GM21390 (cell line): ENCODE measurements at regions not wholly inside any gene's neighbourhood (a gene's known extent, or its start where the extent isn't known, plus 50 kb on each side); places are given as distances from the start of the nearest gene placed in this dataset.
A peak's percentile ranks its signal among the peaks of the same experiment; 100 is the strongest.

Source experiments
- ATAC-seq: cut with Tn5 transposase; IDR thresholded peaks from one replicate; pipeline ENCODE4 v1.9.1; 2021; ENCODE audit not compliant: unreplicated experiment

DNA sequence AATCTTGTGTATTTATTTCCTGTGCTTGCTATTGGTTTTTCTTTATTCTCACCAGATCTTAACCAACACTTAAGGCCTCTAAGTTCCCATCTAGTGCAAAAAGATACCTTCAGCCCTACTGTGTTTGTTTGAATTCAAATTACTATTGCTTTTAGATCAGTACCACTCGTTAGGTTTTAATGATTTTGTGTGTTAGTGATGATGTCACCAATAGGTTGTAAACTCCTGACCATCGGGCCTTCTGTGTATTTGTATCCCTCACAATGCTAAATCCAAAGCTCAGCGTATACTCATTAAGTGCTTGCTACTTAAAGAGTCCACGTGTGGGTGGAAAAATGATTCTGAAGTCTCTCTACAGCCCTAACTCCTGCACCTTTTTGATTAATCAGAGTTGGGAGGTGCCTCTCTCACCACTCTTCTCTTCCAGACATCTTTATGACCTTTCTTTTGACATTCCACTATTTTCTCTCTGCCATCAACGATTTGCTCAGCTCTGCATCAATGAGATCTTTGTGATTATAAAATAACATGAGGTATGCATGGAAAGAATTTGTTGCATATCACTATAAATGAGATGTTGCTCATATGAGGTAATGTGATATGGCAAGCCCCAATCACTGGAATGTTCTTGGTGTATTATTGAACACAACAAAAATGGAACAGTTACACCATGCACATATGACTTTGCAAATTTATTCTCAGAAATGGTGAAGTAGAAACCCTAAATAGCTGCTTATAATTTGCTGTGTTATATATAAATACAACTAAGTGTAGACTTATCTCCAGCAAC lies 55.1 kb upstream of the LAMA2 start:
- no peak for ATAC-seq

DNA sequence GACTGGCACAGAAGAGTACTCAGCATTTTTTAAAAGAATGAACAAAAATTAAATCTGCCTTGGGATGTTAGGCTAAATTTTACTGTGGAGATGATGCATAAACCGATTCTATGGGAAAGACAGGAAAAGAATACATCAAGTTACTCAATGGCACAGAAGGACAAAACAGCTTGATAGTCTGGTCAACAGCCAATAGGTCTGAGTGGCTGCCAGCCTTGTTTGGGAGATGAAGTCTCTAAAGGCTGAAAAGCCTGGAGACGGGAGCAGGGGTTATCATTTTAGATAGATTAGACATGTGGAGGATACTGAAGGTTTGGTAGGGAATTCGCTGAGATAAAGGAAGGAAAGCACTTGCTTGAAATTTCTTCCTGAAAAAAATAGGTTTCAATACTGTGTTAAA lies 56.3 kb upstream of the LAMA2 start:
- ATAC-seq = no peak

DNA sequence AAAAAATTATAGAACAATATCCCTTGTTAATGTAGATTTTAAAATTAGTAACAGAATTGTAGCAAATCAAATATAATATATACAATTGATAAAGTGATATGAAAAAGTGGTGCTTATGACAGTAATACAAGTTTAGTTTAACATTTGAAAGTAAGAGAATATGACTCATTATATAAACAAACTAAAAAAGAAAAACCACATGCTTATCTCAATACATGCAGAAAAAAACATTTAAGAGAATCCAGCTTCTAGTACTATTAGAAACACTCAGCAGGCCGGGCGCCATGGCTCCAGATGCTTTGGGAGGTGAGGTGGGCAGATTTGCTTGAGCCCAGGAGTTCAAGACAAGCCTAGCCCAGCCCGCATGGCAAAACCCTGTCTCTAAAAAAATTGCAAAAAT lies 60.7 kb upstream of the LAMA2 start:
- ATAC-seq = no peak

GRCh38 chr6:128821116-128821515 lies 61.8 kb upstream of the LAMA2 start:
- no peak for ATAC-seq

DNA sequence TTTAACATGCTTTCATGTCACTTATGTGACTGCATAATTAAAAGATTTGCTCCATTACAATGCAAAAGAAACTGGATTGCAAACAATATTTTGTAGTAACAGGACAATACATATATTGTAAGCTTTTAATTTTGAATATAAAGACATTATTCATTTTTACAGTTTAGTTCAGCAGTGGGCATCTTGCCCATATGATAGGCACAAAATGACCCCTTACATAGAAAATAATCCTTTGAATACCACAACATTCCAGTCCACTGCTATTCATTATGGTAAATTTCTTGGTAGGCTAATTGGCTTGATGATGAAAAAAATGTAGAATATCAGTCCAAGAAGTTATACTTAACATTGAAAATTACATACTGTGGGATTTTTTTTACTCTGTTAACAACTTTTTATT lies 74.1 kb upstream of the LAMA2 start:
- ATAC-seq = no peak

- ATAC-seq = no peak
These were observed 75.4 kb upstream of the LAMA2 start for GRCh38 chr6:128807577-128807976.

DNA sequence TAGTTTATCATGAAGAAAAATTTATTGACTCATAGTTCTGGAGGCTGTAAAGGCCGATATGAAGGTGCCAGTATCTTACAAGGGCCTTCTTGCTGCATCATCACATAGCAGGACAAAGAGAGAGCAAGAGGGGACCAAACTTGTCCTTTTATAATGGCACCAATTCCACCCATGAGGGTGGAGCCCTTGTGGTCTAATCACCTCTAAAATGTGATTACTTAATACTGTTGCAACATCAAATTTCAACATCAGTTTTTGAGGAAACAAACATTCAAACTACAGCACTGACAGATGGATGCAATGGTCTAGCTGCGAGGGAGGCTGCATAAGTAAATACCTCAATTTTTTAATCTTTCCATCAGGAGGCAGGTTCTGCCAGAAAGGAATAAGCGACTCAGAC lies 76.7 kb upstream of the LAMA2 start:
- no peak for ATAC-seq

GRCh38 chr6:128803911-128804310 lies 79.0 kb upstream of the LAMA2 start:
- no peak for ATAC-seq

GRCh38 chr6:128801621-128802020 lies 81.3 kb upstream of the LAMA2 start:
- ATAC-seq = no peak

DNA sequence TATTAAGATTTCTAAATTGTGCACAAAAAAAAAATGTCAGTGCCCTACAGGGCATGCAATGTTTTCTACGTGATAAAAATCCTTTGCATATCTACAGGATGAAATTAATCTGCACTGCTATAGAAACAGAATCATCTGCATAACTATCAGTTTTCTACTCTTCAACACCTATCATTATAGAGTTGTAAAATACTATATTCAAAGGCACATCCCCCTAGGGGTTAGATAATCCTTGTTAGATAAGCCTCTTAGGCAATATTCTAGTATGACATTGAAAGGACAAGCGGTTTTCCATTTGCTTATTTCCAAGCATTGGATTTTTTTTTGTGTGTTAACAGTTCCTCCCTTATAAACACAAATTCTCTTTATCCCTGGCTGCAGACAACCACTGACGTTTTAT lies 98.7 kb upstream of the LAMA2 start:
- no peak for ATAC-seq

DNA sequence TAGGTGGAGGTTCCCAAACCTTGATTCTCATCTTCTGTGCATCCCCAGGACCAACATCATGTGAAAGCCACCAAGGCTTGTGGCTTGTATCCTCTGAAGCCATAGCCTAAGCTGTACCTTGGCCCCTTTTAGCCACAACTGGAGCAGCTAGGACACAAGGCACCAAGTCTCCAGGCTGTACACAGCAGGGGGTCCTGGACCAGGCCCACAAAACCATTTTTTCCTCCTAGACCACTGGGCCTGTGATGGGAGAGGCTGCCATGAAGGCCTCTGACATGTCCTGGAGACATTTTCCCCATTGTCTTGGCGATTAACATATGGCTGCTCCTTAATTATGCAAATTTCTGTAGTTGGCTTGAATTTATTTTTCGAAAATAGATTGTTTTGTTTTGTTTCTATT lies 114.8 kb upstream of the LAMA2 start:
- no peak for ATAC-seq

DNA sequence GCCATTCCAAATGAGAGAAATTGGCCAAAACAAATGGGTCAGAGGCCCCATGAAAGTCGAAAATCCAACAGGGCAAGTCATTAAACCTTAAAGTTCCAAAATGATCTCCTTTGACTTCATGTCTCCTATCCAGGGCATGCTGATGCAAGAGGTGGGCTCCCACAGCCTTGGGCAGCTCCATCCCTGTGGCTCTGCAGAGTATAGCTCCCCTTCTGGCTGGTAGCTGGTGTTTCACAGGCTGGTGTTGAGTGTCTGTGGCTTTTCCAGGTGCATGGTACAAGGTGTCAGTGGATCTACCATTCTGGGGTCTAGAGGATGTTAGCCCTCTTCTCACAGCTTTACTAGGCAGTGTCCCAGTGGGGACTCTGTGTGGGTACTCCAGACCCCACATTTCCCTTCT lies 115.2 kb upstream of the LAMA2 start:
- ATAC-seq = no peak

GRCh38 chr6:128767150-128767549 lies 115.8 kb upstream of the LAMA2 start:
- ATAC-seq = no peak

GRCh38 chr6:128763599-128764300 lies 119.2 kb upstream of the LAMA2 start:
- ATAC-seq = no peak

DNA sequence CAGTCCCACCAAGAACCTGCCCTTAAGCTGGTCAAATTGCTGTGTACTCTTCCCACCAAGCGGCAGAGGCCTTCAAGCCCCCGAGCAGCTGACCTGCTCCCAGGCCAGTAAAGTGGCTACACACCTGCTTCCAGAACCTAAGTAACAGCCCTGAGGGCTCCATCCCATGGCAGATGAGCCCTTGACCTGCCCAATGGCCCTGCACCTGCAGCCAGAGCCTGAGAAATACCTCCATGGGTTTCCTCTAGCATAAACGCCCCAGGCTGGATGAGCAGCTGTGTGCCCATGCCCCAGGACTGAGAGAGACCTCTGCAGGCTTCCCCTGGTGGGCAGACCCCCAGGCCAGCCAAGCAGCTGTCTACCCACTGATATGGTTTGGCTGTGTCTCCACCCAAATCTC lies 123.0 kb upstream of the LAMA2 start:
- ATAC-seq = no peak

GRCh38 chr6:128759447-128759846 lies 123.5 kb upstream of the LAMA2 start:
- no peak for ATAC-seq

- ATAC-seq = no peak
These were observed 125.0 kb upstream of the LAMA2 start for GRCh38 chr6:128757961-128758360.

- ATAC-seq = peak; percentile 97
These were observed 128.2 kb upstream of the LAMA2 start for GRCh38 chr6:128754658-128755256.

DNA sequence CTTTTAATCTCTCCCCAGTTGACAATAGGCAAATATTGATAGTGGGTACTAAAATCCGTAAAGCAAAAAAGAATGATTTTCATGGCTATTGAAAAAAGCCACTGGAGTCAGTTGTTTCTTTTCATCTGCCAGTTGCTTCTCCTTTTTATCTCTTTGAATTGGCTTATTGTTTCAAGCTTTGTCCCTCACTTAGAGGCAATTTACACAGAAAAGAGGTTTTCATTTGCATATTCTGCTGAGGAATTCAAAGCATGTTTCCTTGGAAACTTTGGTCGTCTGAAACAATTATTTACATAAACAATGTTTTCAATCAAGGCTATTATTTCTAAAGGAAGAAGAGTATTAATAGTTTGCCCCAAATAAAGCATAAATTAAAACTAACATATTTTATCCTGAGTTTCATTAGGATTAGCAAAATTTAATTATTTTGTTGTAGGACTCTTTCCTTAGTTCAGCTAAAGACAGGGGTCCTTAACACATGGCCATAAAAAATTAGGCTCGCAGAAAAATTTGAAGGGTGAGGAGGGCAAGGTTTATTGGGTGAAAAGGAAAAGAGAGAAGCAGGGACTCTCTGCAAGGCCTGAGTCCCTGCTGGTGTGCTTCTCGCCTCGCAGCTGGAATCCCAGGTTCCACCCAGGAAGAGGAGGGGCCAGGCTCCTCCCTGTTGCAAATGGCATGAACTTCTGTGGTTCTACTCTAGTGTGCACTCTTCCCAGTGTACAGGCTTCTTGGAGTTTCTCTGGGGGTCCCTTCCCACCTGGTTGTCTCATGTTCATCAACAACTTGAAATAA lies 138.8 kb upstream of the LAMA2 start:
- ATAC-seq = no peak

DNA sequence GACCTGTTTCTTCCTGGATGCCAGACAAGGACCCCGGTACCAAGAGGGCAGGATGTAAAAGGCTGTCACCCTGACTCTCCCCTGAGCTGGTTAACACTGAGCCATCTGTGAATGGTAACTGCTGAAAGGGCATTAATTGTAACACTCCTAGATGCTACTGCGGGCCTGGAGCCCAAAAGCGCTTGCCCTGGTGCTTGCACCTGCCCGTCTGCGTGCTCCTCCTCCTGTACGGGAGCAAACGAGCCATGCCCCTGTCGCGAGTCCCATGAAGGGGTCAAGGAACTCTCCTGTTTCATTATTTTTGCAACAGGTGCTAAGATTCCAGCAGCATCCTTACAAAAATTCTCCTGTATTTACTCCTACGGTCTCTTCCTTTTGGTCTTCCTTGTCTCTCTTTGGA lies 140.0 kb upstream of the LAMA2 start:
- ATAC-seq = no peak

DNA sequence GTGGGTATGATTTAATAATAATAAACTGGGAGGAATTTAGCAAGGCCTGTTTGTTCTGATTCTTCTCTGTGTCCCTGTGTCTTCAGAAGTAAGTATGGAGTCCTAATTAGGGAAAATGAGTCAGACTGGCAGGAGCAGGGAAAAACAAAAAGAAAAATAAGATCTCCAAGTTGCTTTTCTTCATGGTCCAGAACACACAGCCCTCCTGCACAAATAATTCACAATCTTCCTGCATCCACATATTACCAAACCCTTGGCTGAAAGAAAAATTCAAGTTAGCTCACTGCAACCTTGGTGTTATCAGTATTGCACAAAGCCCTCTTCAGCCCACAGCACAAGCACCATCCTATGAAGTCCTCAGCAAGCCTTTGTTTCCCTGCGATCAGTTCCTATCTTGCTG lies 142.0 kb upstream of the LAMA2 start:
- ATAC-seq = no peak

DNA sequence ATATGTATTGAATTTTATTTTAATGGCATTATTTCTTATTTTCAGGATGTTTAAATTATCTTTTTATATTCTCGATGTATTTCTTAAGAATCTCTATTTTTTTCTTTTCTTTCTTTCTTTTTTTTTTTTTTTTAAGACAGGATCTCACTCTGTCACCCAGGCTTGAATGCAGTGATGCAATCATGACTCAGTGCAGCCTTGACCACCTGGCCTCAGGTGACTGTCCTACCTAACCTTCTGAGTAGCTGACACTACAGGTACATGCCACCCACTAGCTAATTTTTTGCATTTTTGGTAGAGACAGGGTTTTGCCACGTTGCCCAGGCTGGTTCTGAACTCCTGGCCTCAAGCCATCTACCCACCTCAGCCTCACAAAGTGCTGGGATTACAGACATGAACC lies 143.8 kb upstream of the LAMA2 start:
- ATAC-seq = no peak
